Lower leg skin (tissue), 4 donors: ENCODE measurements at regions not wholly inside any gene's neighbourhood (a gene's known extent, or its start where the extent isn't known, plus 50 kb on each side); places are given as distances from the start of the nearest gene placed in this dataset.

Experiments used
- DNase-seq, 2 donors: peaks; one replicate each; pipeline ENCODE4 v3.0.0-alpha.2; 2019; ENCODE audit warnings: low spot score in 2 of 2
- H3K4me3 ChIP-seq: fragments of 200-600 bp; sonication (generic); 2 replicates; pipeline ENCODE4 v1.5.1; 2017; ENCODE audit warnings: mild to moderate bottlenecking, low read depth; ENCODE audit not compliant: poor library complexity, severe bottlenecking
- CTCF ChIP-seq, 3 donors: fragments of 450-650 bp; IDR thresholded peaks; one replicate each; pipeline ENCODE4 v1.5.1; 2016; ENCODE audit warnings: antibody characterized with exemption in 3 of 3, mild to moderate bottlenecking in 3 of 3, moderate library complexity in 2 of 3
- POLR2A ChIP-seq, 2 donors: fragments of 450-650 bp; IDR thresholded peaks; one replicate each; pipeline ENCODE4 v1.6.1; 2016 to 2017; ENCODE audit warnings: antibody characterized with exemption in 2 of 2, mild to moderate bottlenecking in 1 of 2, moderate library complexity in 1 of 2
- WGBS, 2 donors: methylation state at CpG; one replicate each; pipeline ENCODE4 v1.1.5; 2018; 5-methylcytosine and 5-hydroxymethylcytosine counted together
- intact Hi-C: fragments of 100-400 bp; cut with DNase I; formaldehyde crosslinking; loops from one replicate; pipeline ENCODE4 v1.15.0; 2023; ENCODE audit warnings: low total_unique reads

- TF ChIP-seq POLR2A (IDR thresholded peaks at IDR 0.05), result no peak
- no peak for TF ChIP-seq CTCF (IDR thresholded peaks at IDR 0.05)
- intact Hi-C loops, result no loop called here
- H3K4me3 ChIP-seq, result no peak overlapping the region
- no peak for DNase-seq
Observed at GRCh38 chr12:87758271-87758670, 270.9 kb downstream of the C12orf50 start.

- H3K4me3 ChIP-seq, result no peak overlapping the region
- no peak for DNase-seq
- intact Hi-C loops, result no loop called here
- TF ChIP-seq CTCF (IDR thresholded peaks at IDR 0.05), result no peak
- no peak for TF ChIP-seq POLR2A (IDR thresholded peaks at IDR 0.05)
- 98 to 100% methylated on average over 3 of the region's 3 CpGs for WGBS, 2 donors
Observed at GRCh38 chr12:87756721-87757120, 272.5 kb downstream of the C12orf50 start.

GRCh38 chr12:87756111-87756510, 273.1 kb downstream of the C12orf50 start:
- TF ChIP-seq CTCF (IDR thresholded peaks at IDR 0.05) (no peak), POLR2A (IDR thresholded peaks at IDR 0.05) (no peak)
- 46 to 65% methylated on average over 4 of the region's 4 CpGs for WGBS, 2 donors
- intact Hi-C loops, result no loop called here
- no peak overlapping the region for H3K4me3 ChIP-seq
- DNase-seq, result no peak

- no peak for DNase-seq
- H3K4me3 ChIP-seq, result no peak overlapping the region
- intact Hi-C loops, result no loop called here
- WGBS, 2 donors, result 86 to 90% methylated on average over 2 of the region's 2 CpGs
- TF ChIP-seq CTCF (IDR thresholded peaks at IDR 0.05) (no peak), POLR2A (IDR thresholded peaks at IDR 0.05) (no peak)
Observed at GRCh38 chr12:87728931-87729593, 300.1 kb downstream of the C12orf50 start.

GRCh38 chr12:87720967-87721366, 308.2 kb downstream of the C12orf50 start:
- no peak for DNase-seq
- intact Hi-C loops, result no loop called here
- 40 to 56% methylated on average over 3 of the region's 3 CpGs for WGBS, 2 donors
- TF ChIP-seq CTCF (IDR thresholded peaks at IDR 0.05) (no peak), POLR2A (IDR thresholded peaks at IDR 0.05) (no peak)
- no peak overlapping the region for H3K4me3 ChIP-seq

GRCh38 chr12:87704374-87704773, 324.8 kb downstream of the C12orf50 start:
- TF ChIP-seq CTCF (IDR thresholded peaks at IDR 0.05), result no peak
- no peak for TF ChIP-seq POLR2A (IDR thresholded peaks at IDR 0.05)
- intact Hi-C loops, result no loop called here
- H3K4me3 ChIP-seq, result no peak overlapping the region

More at GRCh38 chr12:87704374-87704773, 324.8 kb downstream of the C12orf50 start:
- WGBS, 2 donors, result 62 to 73% methylated on average over 5 of the region's 5 CpGs
- no peak for DNase-seq
